Lower leg skin (tissue), 4 donors: ENCODE measurements at regions not wholly inside any gene's neighbourhood (a gene's known extent, or its start where the extent isn't known, plus 50 kb on each side); places are given as distances from the start of the nearest gene placed in this dataset.

ENCODE experiments used
- DNase-seq, 2 donors: peaks; one replicate each; pipeline ENCODE4 v3.0.0-alpha.2; 2019; ENCODE audit warnings: low spot score in 2 of 2
- H3K4me3 ChIP-seq: fragments of 200-600 bp; sonication (generic); 2 replicates; pipeline ENCODE4 v1.5.1; 2017; ENCODE audit warnings: mild to moderate bottlenecking, low read depth; ENCODE audit not compliant: poor library complexity, severe bottlenecking
- POLR2A ChIP-seq, 2 donors: fragments of 450-650 bp; IDR thresholded peaks; one replicate each; pipeline ENCODE4 v1.6.1; 2016 to 2017; ENCODE audit warnings: antibody characterized with exemption in 2 of 2, mild to moderate bottlenecking in 1 of 2, moderate library complexity in 1 of 2
- WGBS, 2 donors: methylation state at CpG; one replicate each; pipeline ENCODE4 v1.1.5; 2018; 5-methylcytosine and 5-hydroxymethylcytosine counted together
- intact Hi-C: fragments of 100-400 bp; cut with DNase I; formaldehyde crosslinking; loops from one replicate; pipeline ENCODE4 v1.15.0; 2023; ENCODE audit warnings: low total_unique reads
- TF ChIP-seq, protein P1 (sequence below), 3 donors: fragments of 450-650 bp; IDR thresholded peaks; one replicate each; pipeline ENCODE4 v1.5.1; 2016; ENCODE audit warnings: antibody characterized with exemption in 3 of 3, mild to moderate bottlenecking in 3 of 3, moderate library complexity in 2 of 3

- TF ChIP-seq, protein P1, sequence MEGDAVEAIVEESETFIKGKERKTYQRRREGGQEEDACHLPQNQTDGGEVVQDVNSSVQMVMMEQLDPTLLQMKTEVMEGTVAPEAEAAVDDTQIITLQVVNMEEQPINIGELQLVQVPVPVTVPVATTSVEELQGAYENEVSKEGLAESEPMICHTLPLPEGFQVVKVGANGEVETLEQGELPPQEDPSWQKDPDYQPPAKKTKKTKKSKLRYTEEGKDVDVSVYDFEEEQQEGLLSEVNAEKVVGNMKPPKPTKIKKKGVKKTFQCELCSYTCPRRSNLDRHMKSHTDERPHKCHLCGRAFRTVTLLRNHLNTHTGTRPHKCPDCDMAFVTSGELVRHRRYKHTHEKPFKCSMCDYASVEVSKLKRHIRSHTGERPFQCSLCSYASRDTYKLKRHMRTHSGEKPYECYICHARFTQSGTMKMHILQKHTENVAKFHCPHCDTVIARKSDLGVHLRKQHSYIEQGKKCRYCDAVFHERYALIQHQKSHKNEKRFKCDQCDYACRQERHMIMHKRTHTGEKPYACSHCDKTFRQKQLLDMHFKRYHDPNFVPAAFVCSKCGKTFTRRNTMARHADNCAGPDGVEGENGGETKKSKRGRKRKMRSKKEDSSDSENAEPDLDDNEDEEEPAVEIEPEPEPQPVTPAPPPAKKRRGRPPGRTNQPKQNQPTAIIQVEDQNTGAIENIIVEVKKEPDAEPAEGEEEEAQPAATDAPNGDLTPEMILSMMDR (IDR thresholded peaks at IDR 0.05) = no peak
- TF ChIP-seq POLR2A (IDR thresholded peaks at IDR 0.05) = no peak
- 22 to 41% methylated on average over 1 of the region's 1 CpG for WGBS, 2 donors
- intact Hi-C loops = no loop called here
- no peak overlapping the region for H3K4me3 ChIP-seq
- DNase-seq = no peak
Measured at GRCh38 chr3:150069154-150069527, 98.4 kb upstream of the PFN2 start.

- no peak for DNase-seq
- H3K4me3 ChIP-seq = no peak overlapping the region
- intact Hi-C loops = no loop called here
- WGBS, 2 donors = 50 to 52% methylated on average over 7 of the region's 7 CpGs
- TF ChIP-seq, protein P1 (IDR thresholded peaks at IDR 0.05) = no peak
- TF ChIP-seq POLR2A (IDR thresholded peaks at IDR 0.05) = no peak
Measured at GRCh38 chr3:150068440-150069153, 97.9 kb upstream of the PFN2 start.

- DNase-seq = no peak
- TF ChIP-seq POLR2A (IDR thresholded peaks at IDR 0.05) = no peak
- intact Hi-C loops = no loop called here
- WGBS, 2 donors = 76 to 77% methylated on average over 3 of the region's 3 CpGs
- H3K4me3 ChIP-seq = no peak overlapping the region
Measured at GRCh38 chr3:150067561-150067960, 96.9 kb upstream of the PFN2 start.

DNA sequence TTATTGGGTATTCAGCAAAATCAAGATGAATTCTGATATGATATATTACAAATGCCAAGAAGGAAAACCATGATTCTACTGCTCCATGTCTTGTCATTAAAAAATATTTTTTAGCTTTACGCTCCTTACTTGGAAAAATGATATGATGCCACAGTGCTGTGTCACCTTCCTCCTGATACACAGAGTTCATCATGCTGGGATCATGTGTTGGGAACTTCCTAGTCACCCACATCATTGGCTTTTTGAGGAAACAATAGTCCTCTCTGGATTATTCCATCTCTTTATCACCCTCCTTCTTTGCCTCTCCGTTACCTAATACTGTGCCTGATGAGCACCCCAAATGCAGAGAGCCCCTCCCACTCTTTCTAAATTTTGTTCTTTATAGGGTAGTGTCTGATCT, 94.3 kb upstream of the PFN2 start:
- DNase-seq = no peak
- H3K4me3 ChIP-seq = no peak overlapping the region
- no peak for TF ChIP-seq POLR2A (IDR thresholded peaks at IDR 0.05)
- TF ChIP-seq, protein P1 (IDR thresholded peaks at IDR 0.05) = no peak
- intact Hi-C loops = no loop called here
- 97% methylated on average over 2 of the region's 2 CpGs for WGBS, 2 donors

DNA sequence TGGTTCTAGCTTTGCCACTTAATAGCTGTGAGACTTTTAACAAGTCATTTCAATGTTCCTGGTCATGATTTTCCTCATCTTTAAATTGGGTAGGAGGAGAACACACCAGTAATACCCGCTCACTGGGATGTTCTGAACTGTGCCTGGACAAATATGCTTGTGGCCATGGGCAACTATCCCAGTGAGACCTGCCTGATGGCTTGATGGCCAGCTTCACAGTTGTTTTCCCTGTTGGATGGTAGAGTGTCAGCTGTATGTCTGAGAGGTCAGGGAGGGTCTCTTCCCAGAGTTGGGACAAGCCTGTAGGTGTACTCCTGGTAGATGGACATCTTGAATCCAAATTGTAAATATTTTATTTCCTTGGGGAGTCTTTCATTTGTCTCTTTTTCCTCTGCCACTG, 92.5 kb upstream of the PFN2 start:
- intact Hi-C loops = no loop called here
- 94% methylated on average over 1 of the region's 1 CpG for WGBS, 2 donors

DNA sequence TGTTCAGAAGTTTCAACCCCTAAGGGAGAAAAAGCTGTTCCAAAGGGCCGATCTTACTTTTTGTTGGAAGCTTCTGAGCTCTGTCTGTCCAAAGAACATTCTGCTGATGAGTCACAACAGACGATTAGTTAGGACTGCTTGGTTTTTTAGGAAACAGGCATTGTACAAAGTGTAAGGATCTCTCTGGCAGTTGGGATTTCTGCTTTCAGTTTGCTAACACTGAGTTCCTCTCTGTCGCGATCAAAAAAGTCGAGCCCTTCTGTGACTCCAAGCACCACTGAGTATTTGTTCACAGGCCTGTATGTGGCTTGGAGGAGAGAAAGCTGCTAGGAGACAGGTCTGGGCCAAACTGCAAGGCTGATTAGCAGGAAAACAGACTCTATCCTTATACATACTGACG, 91.8 kb upstream of the PFN2 start:
- TF ChIP-seq, protein P1 (IDR thresholded peaks at IDR 0.05) = no peak
- no peak for TF ChIP-seq POLR2A (IDR thresholded peaks at IDR 0.05)
- H3K4me3 ChIP-seq = no peak overlapping the region
- no peak for DNase-seq
- intact Hi-C loops = no loop called here
- 18 to 23% methylated on average over 6 of the region's 6 CpGs for WGBS, 2 donors

More for the DNA sequence above, 92.5 kb upstream of the PFN2 start:
- no peak overlapping the region for H3K4me3 ChIP-seq
- no peak for TF ChIP-seq POLR2A (IDR thresholded peaks at IDR 0.05)
- TF ChIP-seq, protein P1 (IDR thresholded peaks at IDR 0.05) = no peak
- no peak for DNase-seq
